GM12865 (cell line): ENCODE measurements at regions not wholly inside any gene's neighbourhood (a gene's known extent, or its start where the extent isn't known, plus 50 kb on each side); places are given as distances from the start of the nearest gene placed in this dataset.

Source experiments
- DNase-seq: peaks from one replicate; pipeline ENCODE4 v3.0.0; 2010; ENCODE audit warnings: low read depth
- H3K4me3 ChIP-seq: 2 replicates; pipeline ENCODE4 v1.5.1; 2011; ENCODE audit warnings: mild to moderate bottlenecking, low read depth, low read length, control low read depth
- TF ChIP-seq, protein P1 (sequence below): IDR thresholded peaks from 2 replicates; pipeline ENCODE4 v1.5.1; 2011; ENCODE audit warnings: low read length, control low read depth, low read depth, inconsistent platforms; ENCODE audit not compliant: insufficient read depth; ENCODE audit errors: missing control alignments

DNA sequence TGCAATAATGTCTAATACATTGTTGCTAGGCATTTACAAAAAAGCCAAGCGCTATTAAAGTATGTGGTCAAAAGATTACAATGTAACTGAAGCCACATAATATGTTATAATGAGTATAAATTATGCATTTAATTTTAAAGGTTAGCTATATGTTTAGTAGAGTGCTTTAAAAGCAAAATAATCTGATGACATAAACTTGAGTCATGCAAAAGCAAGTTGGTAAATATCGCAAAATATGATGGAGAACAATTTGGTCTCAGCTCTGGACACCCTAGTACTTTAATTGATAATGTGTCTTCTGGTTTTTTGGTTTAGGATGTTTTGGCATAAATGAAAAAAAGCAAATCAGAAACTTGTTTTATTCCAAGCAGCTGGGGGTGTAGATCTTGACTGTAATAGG is 188.6 kb upstream of the RREB1 start:
- TF ChIP-seq, protein P1, sequence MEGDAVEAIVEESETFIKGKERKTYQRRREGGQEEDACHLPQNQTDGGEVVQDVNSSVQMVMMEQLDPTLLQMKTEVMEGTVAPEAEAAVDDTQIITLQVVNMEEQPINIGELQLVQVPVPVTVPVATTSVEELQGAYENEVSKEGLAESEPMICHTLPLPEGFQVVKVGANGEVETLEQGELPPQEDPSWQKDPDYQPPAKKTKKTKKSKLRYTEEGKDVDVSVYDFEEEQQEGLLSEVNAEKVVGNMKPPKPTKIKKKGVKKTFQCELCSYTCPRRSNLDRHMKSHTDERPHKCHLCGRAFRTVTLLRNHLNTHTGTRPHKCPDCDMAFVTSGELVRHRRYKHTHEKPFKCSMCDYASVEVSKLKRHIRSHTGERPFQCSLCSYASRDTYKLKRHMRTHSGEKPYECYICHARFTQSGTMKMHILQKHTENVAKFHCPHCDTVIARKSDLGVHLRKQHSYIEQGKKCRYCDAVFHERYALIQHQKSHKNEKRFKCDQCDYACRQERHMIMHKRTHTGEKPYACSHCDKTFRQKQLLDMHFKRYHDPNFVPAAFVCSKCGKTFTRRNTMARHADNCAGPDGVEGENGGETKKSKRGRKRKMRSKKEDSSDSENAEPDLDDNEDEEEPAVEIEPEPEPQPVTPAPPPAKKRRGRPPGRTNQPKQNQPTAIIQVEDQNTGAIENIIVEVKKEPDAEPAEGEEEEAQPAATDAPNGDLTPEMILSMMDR = no peak
- no peak overlapping the region for H3K4me3 ChIP-seq
- no peak for DNase-seq

DNA sequence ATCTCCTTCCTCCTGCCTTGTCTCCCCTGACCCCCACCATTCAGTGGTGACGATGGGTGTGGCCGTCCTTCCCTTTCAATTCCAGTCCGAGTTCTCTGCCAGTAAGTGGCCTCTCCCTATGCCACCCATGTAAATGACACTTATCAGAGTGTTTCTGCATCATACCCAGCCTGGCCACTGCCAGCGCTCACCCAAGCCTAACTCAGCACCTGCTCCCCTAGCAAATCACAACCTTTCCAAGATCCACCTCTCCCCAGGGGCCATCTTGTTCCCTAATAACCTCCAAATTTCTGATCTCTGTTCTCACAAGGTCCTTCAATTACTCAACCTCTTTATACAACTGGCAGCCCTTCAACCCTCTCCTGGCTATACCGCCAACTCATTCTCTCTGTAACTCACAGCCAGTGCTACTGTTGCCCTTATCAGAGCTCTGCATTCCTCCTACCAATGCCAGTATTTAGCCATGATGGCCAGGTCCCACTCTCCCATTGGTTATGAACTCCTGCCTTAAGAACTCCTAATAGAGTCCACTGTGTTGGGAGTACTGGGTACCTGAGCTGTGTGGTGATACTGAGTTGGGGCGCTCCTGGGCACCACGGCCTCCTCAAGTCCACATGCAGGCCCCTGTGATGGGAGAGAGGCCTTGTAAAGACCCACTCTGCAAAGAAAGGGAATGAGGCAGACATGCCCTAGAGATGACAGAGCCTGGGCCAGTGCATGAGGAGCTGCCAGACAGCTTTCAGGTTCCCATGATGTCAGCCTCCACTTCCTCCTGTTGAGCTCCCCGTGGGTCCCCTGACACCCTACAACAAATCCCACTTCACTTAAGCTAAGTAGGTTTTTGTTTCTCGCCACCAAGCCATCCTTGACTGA is 187.4 kb upstream of the RREB1 start:
- TF ChIP-seq, protein P1 = no peak
- no peak for DNase-seq

DNA sequence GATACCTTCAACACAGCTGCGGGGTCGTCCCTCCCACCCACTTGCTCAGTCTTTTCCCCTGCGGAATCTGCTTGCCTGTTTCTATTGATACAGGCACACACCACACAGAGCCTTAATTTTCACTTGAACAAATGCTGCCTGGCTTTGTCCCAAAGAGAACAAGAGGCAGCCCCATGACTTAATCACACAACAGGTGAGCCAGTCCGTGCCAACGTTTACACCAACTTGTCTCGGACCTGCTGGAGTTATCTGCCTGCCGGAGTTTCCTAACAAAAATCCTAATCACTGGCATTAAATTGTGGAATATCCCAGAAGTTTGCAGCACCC is 186.8 kb upstream of the RREB1 start:
- TF ChIP-seq, protein P1 = no peak
- DNase-seq = no peak
- H3K4me3 ChIP-seq = no peak overlapping the region

More for the DNA sequence above, 187.4 kb upstream of the RREB1 start:
- H3K4me3 ChIP-seq = no peak overlapping the region

DNA sequence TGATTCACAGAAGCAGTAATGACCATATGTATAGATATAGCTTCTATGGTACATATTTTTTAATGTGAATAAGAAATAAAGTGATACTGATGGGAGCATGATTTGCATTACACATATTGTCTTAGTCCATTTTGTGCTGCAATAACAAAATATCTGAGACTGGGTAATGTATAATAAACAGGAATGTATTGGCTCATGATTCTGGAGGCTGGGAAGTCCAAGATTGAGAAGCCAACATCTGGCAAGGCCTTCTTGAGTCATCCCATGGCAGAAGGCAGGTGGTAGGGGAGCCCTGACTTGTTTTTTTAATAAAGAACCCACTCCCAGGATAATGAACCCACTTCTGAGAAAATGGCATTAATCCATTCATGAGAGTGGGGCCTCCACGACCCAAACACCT is 185.6 kb upstream of the RREB1 start:
- no peak overlapping the region for H3K4me3 ChIP-seq
- no peak for DNase-seq
- TF ChIP-seq, protein P1 = no peak

DNA sequence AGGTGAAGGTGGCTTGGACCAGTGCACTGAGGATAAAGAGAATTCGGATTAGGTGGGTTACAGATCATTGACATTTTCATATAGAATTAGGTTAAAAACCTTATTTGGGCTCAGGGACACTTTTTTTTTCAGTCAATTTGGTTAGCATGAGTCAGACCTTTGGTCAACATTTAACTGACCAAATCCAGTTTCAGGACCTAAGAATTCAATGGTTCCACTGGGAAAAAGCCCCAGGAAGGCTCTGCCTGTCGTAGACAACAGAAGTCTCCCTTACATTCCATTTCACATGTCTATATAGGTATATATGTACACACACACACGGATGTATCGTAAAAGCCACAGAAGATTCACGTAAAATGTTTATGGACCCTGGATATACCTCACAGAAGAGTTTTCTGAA is 184.2 kb upstream of the RREB1 start:
- DNase-seq = no peak
- TF ChIP-seq, protein P1 = no peak
- H3K4me3 ChIP-seq = no peak overlapping the region

DNA sequence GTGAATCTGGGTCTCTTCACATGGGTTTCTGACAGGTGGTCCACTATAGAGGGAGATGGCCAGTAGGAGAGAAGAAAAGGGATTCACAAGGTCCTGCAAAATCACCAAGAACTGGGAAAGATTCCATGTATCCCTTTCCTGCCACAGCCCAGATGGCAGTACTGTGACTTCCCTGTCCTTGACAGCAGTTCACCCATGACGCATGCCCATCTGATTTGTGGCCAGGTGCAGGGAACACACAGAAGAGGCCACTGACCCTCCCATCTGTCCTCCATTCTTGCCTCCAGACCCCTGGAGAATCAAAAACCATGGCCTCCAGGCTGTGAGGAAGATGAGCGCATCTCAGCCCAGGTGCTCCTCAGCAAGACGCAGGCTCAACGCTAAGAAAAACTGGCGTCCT is 183.1 kb upstream of the RREB1 start:
- no peak overlapping the region for H3K4me3 ChIP-seq
- TF ChIP-seq, protein P1 = no peak
- no peak for DNase-seq
